Right hindlimb (tissue), 1 donor: ENCODE measurements at regions not wholly inside any gene's neighbourhood (a gene's known extent, or its start where the extent isn't known, plus 50 kb on each side); places are given as distances from the start of the nearest gene placed in this dataset.
A peak's percentile ranks its signal among the peaks of the same experiment; 100 is the strongest.

Experiments used
- DNase-seq: peaks from one replicate; pipeline ENCODE4 v3.0.0-alpha.2; 2018

DNA sequence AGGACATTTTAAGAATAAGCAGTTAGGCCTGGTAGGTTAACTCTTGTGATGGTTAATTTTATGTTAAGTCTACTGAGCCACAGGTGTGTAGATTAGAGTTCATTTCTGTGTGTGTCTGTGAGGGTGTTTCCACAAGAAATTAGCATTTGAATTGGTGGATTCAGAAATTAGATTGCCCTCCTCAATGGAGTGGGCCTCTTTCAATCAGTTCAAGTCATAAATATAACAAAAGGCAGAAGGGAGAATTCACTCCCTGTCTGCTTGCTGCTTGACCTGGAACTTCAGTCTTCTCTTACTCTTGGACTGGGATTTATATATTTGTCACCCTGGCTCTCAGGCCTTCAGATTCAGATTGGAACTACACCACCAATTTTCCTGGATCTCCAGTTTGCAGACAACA is 55.3 kb upstream of the POM121L12 start:
- DNase-seq, result no peak

DNA sequence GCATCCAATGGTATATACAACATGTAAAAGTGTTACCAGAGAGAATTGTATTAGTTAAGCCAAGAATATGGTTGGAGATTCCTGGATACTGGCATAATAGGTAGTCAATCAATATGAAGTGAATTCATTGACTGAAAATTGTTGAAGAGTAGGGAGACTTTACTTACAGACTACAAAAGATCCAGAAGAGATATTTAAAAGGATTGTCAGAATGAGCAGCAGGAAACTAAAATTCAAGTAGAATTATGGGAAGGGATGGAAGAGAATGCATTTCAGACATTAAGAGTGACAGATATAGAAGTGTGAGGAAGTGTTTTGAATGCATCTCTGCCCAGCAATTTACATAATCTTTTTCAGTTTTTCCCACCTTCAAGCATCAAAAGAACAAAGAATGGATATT is 62.3 kb upstream of the POM121L12 start:
- DNase-seq, result no peak

DNA sequence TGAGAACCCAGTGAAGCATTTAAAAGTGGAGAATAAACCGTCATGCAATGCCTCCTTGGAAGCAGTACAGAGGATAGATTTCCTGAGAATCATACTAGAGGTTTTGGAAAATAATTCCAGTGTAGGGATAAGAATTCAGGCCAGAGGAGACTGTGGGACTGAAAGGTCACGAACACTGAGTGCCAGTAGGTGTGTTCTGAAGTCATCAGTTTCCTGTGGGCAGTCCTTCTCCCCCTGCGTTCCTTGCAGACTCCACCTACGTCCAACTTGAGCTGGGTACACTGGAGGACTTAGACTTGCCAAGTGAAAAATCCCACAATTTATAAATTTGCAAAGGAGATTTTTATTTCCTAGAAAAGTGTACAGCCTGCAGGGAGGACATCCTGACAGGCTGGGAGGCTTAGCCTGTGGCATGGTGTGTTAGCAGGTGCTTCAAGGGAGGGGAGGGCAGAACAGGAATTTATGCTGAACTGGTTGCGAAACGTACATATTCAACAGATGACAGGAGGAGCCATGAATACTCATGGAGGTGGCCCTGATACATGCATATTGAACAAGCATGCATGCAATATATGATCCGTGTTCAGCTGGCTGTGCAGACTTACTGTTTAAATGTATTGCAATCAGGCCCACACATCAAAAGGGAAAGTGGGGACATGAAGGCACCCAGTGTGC is 72.9 kb upstream of the POM121L12 start:
- no peak for DNase-seq

DNA sequence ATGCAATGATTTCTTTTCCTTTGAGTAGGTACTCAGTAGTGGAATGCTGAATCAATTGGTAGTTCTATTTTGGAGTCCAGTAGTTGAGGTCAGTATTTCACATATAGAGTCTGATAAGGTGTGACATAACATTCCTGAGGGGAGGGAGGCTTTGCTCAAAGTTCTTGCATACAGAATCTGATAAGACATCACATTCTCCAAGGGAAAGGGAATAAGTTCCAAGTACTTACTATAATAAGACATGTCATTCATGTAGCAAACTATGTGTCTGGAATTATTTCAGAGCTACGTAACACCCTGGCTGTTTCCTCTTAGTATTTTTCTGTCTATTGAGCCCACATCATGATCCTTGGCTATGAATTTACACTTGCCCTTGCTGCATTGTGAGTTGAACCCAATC is 74.3 kb upstream of the POM121L12 start:
- DNase-seq, result no peak

DNA sequence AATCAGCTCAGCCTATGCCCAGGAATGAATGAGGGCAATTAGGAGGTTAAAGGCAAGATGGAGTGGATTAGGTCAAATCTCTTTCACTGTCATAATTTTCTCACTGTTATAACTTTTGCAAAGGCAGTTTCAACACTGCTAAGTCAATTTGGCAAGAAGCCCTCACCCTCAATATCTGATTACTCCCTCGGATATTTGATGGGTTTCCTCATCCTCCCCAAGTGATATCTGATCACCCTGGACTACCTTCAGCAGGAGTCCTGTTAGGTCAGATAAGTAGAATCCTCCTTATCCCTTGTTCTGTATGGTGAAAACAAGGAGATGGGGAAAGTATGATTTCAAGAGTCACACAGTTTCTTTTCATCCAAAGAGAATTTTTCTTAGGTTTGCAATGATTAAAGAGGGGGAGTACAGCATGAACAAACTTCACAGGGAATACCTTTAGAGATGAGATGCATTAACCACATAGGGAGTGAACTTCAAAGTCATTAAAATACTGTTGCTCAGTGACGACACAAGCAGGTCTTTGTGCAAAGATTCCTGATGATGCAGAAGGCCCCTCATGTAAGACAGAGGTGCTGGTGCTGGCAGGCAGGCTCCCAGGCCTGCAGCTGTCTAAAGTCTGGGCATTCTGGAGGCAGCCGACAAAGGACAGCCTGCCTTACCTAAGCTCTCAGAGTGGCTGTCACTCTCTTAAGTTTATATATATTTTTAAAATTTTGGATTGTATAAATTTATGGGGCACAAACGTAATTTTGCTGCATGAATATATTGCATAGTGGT is 75.4 kb upstream of the POM121L12 start:
- DNase-seq, result no peak

DNA sequence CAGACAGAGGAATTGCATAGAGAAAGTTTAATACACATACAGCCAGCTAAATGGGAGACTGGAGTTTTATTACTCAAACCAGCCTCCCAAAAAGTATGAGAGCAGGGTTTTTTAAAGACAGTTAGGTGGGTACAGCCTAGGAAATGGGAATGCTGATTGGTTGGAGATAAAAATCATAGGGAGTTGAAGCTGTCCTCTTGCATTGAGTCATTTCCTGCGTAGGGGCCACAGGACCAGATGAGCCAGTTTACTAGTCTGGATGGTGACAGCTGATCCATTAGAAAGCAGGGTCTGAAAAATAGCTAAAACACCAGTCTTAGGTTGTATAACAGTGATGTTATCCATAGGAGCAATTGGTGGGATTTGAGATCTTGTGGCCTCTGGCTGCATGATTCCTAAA is 76.1 kb upstream of the POM121L12 start:
- DNase-seq, result no peak

DNA sequence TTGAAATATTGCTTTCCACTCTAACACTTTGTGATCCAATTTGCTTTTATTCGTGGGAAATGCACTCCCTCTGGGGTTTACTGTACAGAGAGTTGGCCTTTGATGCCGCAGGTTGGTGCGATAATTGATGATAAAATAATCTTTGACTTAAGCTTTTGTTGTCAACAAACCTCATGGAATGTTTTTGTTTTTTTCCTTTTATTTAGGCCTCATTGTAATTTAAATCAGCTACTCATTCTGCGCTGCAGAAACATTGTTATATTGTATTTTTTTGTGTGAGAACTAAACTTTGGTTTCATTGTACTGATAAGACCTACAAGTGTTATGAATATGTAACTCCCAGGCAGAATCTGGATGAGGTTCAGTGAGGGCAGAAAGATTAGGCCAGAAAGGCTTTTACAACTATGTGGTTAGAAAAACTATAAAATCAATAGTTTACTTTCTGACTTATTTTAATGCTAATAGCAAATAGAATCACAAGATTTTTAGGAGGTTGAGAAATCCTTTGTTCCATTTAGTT is 76.8 kb upstream of the POM121L12 start:
- no peak for DNase-seq

DNA sequence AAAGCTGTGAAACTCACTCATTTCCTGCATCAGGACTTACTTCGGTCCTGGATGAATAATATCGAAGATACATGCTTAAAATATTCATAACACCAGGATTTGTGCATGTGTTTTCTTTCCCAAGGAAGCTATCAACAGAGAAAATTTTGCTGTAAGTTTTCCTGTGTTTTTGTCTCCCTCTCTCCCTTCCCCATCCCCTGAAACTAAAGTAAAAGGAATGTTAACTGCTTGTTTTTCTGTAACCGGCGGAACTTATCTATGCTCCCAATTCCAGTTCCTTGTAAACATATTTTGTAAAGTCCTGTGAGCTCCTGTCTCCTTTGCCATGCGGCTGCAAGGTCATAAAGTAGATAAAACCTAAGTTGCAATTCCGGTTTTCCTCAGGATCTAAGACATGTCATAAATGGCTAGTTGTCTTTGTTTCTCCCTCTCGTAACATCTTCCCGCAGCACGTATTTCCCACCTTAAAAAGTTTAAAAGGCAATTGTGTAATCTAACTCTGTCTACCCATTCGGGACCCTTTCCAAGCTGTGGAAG is 79.0 kb upstream of the POM121L12 start:
- no peak for DNase-seq

DNA sequence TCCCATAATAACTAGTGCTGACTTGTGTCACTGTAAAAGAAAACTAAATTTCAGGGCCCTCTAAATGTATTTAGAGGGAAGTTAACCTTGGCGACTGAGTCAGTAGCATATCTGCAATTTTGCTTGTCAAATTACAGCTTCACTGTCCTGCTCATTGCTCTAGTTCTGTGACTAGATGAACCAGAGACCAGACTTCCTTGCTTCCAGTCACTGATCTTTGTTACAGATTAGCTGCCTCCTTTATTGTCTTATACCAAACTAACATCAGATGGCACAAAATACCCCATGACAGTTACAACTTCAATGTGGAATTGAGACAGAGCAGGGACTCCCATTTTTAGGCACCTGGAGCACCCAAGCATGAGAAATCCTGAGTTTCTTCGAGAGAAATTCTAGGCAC is 79.9 kb upstream of the POM121L12 start:
- no peak for DNase-seq

DNA sequence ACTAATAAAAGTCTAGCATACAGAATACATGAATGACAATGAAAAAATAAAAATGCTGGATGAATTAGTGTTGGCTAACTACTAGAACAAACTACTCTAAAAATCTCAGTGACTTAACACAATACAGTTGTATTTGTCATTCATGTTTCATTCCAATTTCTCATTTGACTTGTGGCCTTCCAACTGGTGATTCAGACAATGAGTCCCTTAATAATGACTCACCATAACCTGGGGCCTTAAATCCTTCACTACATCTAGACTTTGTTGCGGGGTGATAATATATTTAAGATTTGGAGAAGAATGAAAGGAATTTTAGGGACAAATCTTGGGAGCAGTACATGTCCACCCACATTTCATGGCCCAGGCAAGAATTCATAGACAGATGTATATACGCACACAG is 90.5 kb upstream of the POM121L12 start:
- no peak for DNase-seq

DNA sequence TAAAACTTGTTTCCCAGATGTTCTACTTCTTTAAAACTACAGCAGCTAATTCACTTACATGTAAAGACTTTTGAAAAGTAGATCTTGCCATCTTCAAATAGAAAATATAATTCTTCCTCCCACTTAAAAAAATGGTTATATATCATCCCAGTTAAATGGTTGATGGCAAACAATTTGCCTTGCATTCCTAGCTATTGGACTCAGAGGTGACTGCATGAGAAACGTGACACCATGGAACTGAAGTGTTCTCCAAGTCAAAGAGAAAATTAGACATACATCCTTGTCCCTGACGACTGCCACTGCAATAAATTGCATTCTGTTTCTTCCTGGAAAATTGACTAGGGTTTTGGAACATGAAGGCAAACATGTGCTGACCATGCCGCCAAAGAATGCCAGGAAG is 95.0 kb upstream of the POM121L12 start:
- DNase-seq, result peak; percentile 29

DNA sequence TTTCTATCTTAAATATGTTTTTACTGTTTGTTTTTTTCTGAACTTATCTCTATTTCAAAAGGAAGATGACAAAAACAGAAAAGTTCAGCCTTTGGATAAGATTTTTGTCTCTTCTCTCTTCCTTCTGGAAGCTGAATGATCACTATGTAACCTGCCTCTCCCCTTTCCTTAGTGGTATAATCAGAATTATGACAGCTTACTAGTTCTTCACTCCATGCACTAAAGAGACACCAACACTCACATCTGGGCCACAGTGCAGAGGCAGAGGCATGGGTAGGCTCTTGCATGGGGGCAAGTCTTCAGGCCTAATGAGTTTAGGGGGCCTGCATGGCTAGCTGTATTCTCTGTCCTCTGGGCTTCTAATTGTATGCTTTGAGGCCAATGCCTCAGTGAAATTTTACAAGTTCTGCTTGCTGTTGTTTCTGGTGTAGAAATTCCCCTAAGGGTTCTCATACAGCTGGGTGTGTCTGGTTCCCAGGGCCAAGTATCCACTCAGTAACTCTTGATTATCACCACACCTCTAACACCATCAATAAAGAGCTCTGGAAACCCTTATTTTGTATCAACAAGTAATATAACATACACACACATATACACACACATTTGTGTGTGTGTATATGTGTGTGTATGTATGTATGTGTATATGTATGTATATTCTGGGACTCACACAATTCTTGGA is 96.8 kb upstream of the POM121L12 start:
- DNase-seq, result no peak

DNA sequence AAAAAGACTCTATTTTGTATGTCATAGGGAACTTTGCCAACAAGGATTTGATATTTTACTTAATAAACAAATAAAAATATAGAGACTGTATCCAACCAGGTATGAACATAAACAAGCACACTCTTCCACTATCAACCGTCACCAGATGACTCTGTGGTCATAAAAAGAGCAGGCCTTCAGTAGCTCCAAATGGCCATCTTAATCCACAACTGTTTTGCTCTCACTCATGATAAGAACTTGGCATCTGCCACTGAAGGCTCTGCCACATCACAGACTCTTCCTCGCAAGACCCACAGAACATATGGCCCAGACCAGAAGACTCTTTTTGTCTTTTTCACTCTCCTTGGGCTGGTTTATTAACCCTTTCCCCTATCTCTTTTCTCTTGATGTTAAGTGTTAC is 98.7 kb upstream of the POM121L12 start:
- DNase-seq, result no peak

DNA sequence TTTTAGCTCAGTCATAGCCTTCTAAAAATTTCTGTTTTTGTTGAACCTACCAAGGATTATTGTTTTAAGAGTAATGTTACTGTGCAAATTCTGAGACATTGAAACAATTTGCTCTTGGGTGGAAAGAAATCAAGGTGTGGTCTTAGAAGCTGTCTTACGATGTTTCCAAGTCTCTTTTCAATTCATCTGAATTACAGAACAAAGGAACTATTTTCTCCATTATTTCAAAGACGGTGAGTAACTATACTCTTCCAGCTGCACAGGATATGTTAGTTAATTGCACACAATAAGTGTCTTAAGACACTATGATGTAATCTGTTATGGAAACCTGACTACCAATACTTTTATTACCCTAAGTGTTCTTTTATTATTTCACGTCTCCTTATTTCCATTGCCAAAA is 106.8 kb upstream of the POM121L12 start:
- no peak for DNase-seq

DNA sequence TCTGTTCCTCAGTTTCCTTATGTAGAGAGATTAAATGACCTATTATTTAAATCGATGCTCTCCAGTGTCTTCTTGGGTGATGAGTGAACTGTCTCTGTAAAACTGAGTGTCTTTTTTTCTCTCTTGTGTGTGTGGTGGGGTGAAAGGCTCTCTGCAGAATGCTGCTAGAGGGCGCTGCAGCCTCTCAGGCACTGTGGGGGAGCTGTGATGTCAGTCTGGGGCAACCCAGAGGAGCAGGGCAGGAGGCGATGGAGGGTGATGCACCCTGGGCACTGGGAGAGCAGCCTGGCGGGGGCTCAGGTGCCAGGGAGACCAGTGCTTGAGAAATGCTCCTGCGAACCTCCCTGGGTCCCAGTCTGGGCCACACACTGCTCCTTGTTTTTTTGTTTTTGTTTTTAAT is 110.1 kb upstream of the POM121L12 start:
- no peak for DNase-seq

DNA sequence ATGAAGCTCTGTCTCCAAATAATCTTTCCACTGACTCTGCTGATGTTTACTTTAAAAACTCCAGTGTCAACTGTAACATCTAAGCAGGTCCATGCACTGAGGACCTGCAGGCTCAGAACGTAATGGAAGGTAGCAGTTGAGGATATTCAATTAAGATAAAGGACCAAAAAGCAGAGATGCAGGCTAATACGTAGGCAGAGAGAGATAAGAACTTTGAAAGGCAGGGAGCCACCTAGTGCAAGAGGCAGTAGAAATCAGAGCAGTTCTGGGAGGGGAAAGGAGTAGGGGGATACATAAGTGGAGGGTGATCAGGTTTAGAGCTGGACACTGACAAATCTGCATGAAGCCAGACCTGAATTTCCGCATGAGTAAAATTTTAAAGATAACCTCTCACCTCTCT is 114.5 kb upstream of the POM121L12 start:
- no peak for DNase-seq

DNA sequence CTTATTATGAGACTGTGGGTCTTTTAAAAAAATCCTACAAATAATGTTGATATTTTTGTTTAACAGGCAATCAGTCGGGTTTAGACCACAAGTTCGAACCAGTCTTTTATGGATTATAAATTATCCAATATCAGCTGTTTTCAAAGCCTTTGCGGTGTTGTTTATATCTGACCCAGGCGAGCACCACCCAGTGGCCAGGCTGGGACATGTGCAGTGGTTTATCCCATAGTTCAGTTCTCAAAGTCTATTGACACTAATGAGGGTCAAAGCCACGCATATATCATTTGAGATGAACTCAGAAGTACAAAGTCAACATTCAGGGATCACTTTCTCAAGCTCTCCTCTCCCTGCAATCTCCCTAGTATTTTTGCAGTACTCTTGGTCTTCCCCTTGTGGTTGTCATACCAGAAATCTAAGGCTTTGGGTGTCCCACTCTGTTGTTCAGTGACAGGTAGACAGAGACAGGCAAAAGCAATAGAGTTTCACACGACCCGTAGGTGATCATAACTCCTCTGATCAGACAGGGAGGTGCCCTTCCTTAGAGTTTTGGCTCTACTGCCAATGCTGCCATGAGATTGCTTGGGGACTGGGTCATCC is 117.4 kb upstream of the POM121L12 start:
- no peak for DNase-seq

DNA sequence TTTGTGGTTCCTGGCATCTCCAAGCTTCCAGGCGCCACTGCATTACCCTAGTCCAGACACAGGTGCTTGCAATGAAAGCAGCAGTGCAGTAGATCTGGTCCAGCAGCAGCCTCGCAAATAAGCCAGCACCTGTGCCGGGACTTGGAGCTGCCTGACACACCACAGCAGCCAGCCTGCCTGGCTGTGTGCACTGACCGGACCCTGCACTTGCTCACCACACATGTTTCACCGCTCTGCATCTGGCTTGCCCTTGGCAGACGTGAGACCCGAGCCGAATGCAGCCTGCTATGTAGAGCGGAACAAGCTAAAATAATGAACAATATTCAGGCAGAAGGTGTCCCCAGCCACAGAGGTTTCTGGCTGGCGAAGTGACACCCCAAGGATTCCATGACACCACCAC is 123.6 kb upstream of the POM121L12 start:
- DNase-seq, result no peak

DNA sequence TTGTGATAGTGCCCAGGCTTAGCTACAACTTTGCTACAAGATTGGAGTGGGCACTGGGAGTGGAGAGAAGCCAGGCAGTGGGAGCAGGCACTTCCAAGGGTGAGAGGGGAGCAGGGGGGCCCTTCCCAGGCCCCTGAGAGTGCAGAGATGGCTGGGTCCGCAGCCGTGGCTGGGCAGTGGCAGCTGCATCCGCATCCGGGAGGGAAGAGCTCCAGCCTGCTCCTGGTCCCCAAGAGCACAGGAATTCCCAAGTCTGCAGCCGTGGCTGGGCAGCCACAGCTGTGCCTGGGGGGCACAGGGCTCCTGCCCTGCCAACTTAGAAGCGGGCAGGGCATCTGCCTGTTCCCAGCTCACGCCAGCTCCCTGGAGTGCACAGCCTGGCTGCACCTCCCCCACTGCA is 124.1 kb upstream of the POM121L12 start:
- DNase-seq, result no peak

DNA sequence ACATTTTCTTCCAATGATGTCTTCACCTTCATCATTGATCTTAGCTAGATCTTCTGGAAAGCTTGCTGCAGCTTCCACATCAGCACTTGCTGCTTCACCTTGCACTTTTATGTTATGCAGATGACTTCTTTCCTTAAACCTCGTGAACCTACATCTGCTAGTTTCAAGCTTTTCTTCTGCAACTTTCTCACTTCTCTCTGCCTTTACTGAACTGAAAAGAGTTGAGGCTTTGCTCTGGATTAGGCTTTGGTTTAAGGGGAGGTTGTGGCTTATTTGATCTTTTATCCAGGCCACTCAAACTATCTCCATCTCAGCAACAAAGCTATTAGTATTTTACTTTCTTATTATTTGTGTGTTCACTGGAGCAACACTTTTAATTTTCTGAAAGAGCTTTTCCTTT is 125.5 kb upstream of the POM121L12 start:
- DNase-seq, result no peak

DNA sequence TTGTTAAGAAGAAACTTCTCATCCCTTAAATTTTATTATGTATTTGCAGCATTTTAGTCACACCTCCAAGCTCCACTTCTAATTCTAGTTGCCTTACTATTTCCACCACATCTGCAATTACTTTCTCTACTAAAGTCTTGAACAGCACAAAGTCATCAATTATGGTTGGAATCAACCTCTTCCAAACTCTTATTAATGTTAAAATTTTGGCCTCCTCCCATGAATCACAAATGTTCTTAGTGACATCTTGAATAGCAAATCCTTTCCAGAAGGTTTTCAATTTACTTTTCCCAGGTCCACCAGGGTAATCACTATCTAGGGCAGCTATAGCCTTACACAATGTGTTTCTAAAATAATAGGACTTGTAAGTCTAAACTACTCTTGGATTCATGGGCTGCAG is 126.3 kb upstream of the POM121L12 start:
- no peak for DNase-seq

DNA sequence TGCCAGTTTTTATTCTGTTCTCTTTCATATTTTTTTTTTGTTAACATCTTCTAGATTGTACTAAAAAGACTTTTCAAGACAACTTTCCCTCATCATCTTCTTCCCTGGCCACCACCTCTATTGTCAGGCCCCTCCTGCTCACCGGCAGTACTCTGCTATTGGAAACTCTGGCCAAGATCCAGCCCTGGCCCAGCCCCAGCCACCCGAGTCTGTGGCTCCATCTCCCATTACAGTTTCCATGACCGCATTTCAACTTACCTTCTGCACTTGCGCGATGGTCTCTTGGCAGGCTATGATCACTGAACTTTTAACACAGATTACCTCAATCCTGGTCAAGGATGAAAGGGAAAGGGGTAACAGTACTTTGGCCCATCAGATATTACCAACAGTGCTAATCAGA is 137.7 kb upstream of the POM121L12 start:
- DNase-seq, result peak; percentile 68

DNA sequence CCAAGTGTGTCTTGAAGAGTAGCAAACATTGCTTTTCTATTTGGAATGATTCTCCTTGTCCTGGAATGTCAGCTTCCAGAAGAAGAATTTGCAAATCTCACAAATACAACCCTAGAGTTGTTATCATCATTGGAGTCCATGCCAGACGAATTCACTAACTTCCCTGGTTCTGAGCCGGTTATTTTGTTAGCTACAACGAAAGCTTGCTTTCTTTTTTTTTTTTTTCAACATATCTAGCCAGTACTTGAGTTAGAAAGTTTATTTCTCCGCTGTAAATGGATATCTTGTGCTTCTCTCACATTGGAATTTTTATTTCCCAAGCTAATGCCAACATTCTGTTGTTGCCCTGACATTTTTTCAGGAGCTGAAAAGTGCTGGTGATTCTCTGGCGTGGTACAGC is 138.1 kb upstream of the POM121L12 start:
- no peak for DNase-seq
